SK-N-SH (cell line): ENCODE measurements at regions not wholly inside any gene's neighbourhood (a gene's known extent, or its start where the extent isn't known, plus 50 kb on each side); places are given as distances from the start of the nearest gene placed in this dataset.

ENCODE experiments used
- CTCF ChIP-seq: fragments of 200-600 bp; sonication (generic); IDR thresholded peaks from 2 replicates; pipeline ENCODE4 v1.6.1; 2017; ENCODE audit warnings: antibody characterized with exemption, mild to moderate bottlenecking, moderate library complexity
- EZH2phosphoT487 ChIP-seq: fragments of 200-600 bp; sonication (generic); IDR thresholded peaks from 2 replicates; pipeline ENCODE4 v1.6.1; 2017; ENCODE audit warnings: low read depth, mixed run types, mild to moderate bottlenecking, antibody characterized with exemption, moderate library complexity, borderline replicate concordance
- JUND ChIP-seq: IDR thresholded peaks from 2 replicates; pipeline ENCODE4 v1.4.0; 2012
- MEF2A ChIP-seq: IDR thresholded peaks from 2 replicates; pipeline ENCODE4 v1.4.0; 2012; ENCODE audit warnings: low read depth, borderline replicate concordance
- MXI1 ChIP-seq: IDR thresholded peaks from 2 replicates; pipeline ENCODE4 v1.6.1; 2012; ENCODE audit warnings: mild to moderate bottlenecking, low read depth, low read length, improper control_type of control experiment
- NRF1 ChIP-seq: IDR thresholded peaks from 2 replicates; pipeline ENCODE4 v1.6.1; 2012; ENCODE audit warnings: low read depth, mild to moderate bottlenecking, low read length
- TEAD4 ChIP-seq: IDR thresholded peaks from 2 replicates; pipeline ENCODE4 v1.4.0; 2012; ENCODE audit warnings: mild to moderate bottlenecking, borderline replicate concordance; ENCODE audit not compliant: insufficient read depth
- USF1 ChIP-seq: IDR thresholded peaks from 2 replicates; pipeline ENCODE4 v1.4.0; 2012; ENCODE audit warnings: low read depth, borderline replicate concordance
- USF2 ChIP-seq: fragments of 150-350 bp; IDR thresholded peaks from 2 replicates; pipeline ENCODE4 v1.6.1; 2017; ENCODE audit warnings: antibody characterized with exemption, low read length, low read depth, borderline replicate concordance
- ZBTB33 ChIP-seq: IDR thresholded peaks from 2 replicates; pipeline ENCODE4 v1.4.0; 2012; ENCODE audit warnings: low read depth, borderline replicate concordance

GRCh38 chr2:126749537-126749936, 93.6 kb downstream of the GYPC start:
- TF ChIP-seq CTCF (no peak), MEF2A (no peak), USF2 (no peak), TEAD4 (no peak), USF1 (no peak), ZBTB33 (no peak), MXI1 (no peak), JUND (no peak), EZH2phosphoT487 (no peak), NRF1 (no peak)
